CD4-positive, CD25-positive, alpha-beta regulatory T cell (primary cell): ENCODE measurements at regions not wholly inside any gene's neighbourhood (a gene's known extent, or its start where the extent isn't known, plus 50 kb on each side); places are given as distances from the start of the nearest gene placed in this dataset.
"Not testable (repeated sequence)": the region's sequence is repeated elsewhere in the genome, so short reads cannot be mapped to it uniquely, and the experiment has no call there.

Experiments
- ATAC-seq, 2 donors: fragments of 150-1000 bp; cut with Tn5 transposase; one replicate each; pipeline ENCODE4 v1.10.0; 2021; ENCODE audit warnings: low read depth in 2 of 2, moderate number of reproducible peaks in 2 of 2, moderate library complexity in 1 of 2
- DNase-seq, 3 donors: peaks; one replicate each; pipeline versions ENCODE4 v3.0.0 to v3.0.0-alpha.2; 2012 to 2022; ENCODE audit warnings: mixed read lengths in 1 of 3
- H3K27ac ChIP-seq: one replicate; pipeline ENCODE4 v1.7.0; 2013; ENCODE audit warnings: mild to moderate bottlenecking, low read length; ENCODE audit not compliant: insufficient read depth, poor library complexity, severe bottlenecking
- H3K27me3 ChIP-seq: one replicate; pipeline ENCODE4 v1.7.0; 2013; ENCODE audit warnings: low read length; ENCODE audit not compliant: control insufficient read depth, insufficient read depth
- H3K36me3 ChIP-seq: one replicate; pipeline ENCODE4 v1.7.0; 2013; ENCODE audit warnings: mild to moderate bottlenecking, low read length, moderate library complexity; ENCODE audit not compliant: control insufficient read depth, insufficient read depth
- H3K4me1 ChIP-seq: 2 replicates; pipeline ENCODE4 v1.7.0; 2013; ENCODE audit warnings: mild to moderate bottlenecking, low read length; ENCODE audit not compliant: insufficient read depth, control insufficient read depth, poor library complexity, severe bottlenecking
- H3K4me3 ChIP-seq: one replicate; pipeline ENCODE4 v1.7.0; 2013; ENCODE audit warnings: low read depth, mild to moderate bottlenecking, low read length, moderate library complexity
- H3K9me3 ChIP-seq, 2 experiments: 1 replicate in 1 of 2; 2 replicates in 1 of 2; pipeline ENCODE4 v1.7.0; 2013; ENCODE audit warnings: low read length in 2 of 2, mild to moderate bottlenecking in 1 of 2, moderate library complexity in 1 of 2; ENCODE audit not compliant: control insufficient read depth in 2 of 2
- H3K27ac Mint-ChIP-seq, 3 donors: one replicate each; pipeline ENCODE4 v1.8.0; 2020 to 2022; ENCODE audit warnings: mild to moderate bottlenecking in 3 of 3, mixed read lengths in 3 of 3, moderate library complexity in 2 of 3
- H3K27me3 Mint-ChIP-seq: one replicate; pipeline ENCODE4 v1.8.0; 2022; ENCODE audit warnings: mild to moderate bottlenecking, mixed read lengths
- H3K36me3 Mint-ChIP-seq: one replicate; pipeline ENCODE4 v1.8.0; 2020; ENCODE audit warnings: mixed read lengths
- H3K4me1 Mint-ChIP-seq, 4 donors: one replicate each; pipeline ENCODE4 v1.8.0; 2020 to 2022; ENCODE audit warnings: mixed read lengths in 4 of 4, mild to moderate bottlenecking in 1 of 4
- H3K4me3 Mint-ChIP-seq, 4 donors: one replicate each; pipeline ENCODE4 v1.8.0; 2020 to 2022; ENCODE audit warnings: mild to moderate bottlenecking in 4 of 4, mixed read lengths in 4 of 4, moderate library complexity in 3 of 4
- H3K9me3 Mint-ChIP-seq, 7 donors: one replicate each; pipeline ENCODE4 v1.8.0; 2020 to 2022; ENCODE audit warnings: mixed read lengths in 7 of 7, mild to moderate bottlenecking in 3 of 7, moderate library complexity in 2 of 7

- not testable (repeated sequence) for H3K4me1 ChIP-seq, H3K27ac Mint-ChIP-seq, H3K27me3 Mint-ChIP-seq
Measured at GRCh38 chr2:89151699-89152098, 460.2 kb downstream of the RPIA start.

GRCh38 chr2:89152501-89152900 lies 461.0 kb downstream of the RPIA start:
- not testable (repeated sequence) for H3K27ac ChIP-seq, H3K36me3 Mint-ChIP-seq, H3K9me3 ChIP-seq, H3K27ac Mint-ChIP-seq, H3K4me1 Mint-ChIP-seq, H3K4me3 ChIP-seq, DNase-seq, H3K9me3 Mint-ChIP-seq, H3K36me3 ChIP-seq, H3K4me1 ChIP-seq, H3K27me3 Mint-ChIP-seq, ATAC-seq, H3K4me3 Mint-ChIP-seq, H3K27me3 ChIP-seq

More at GRCh38 chr2:89151699-89152098, 460.2 kb downstream of the RPIA start:
- not testable (repeated sequence) for H3K4me3 ChIP-seq, H3K9me3 ChIP-seq, H3K36me3 Mint-ChIP-seq, H3K27me3 ChIP-seq, H3K4me3 Mint-ChIP-seq, H3K27ac ChIP-seq, H3K9me3 Mint-ChIP-seq, ATAC-seq, DNase-seq, H3K4me1 Mint-ChIP-seq, H3K36me3 ChIP-seq

GRCh38 chr2:89153210-89153609 lies 461.7 kb downstream of the RPIA start:
- H3K36me3 ChIP-seq, DNase-seq, H3K9me3 ChIP-seq, H3K4me1 ChIP-seq, H3K27ac ChIP-seq, H3K27me3 Mint-ChIP-seq, H3K4me1 Mint-ChIP-seq, H3K27ac Mint-ChIP-seq, H3K36me3 Mint-ChIP-seq, ATAC-seq, H3K27me3 ChIP-seq, H3K9me3 Mint-ChIP-seq, H3K4me3 ChIP-seq, H3K4me3 Mint-ChIP-seq: not testable (repeated sequence)

GRCh38 chr2:89154247-89154682 lies 462.8 kb downstream of the RPIA start:
- not testable (repeated sequence) for H3K27ac ChIP-seq, ATAC-seq, H3K27me3 ChIP-seq, H3K4me3 Mint-ChIP-seq, H3K4me3 ChIP-seq, H3K36me3 Mint-ChIP-seq, H3K9me3 Mint-ChIP-seq, H3K9me3 ChIP-seq, H3K27me3 Mint-ChIP-seq, DNase-seq, H3K36me3 ChIP-seq, H3K4me1 ChIP-seq, H3K4me1 Mint-ChIP-seq, H3K27ac Mint-ChIP-seq

- not testable (repeated sequence) for H3K9me3 Mint-ChIP-seq, H3K4me3 ChIP-seq, H3K4me3 Mint-ChIP-seq, H3K27ac ChIP-seq, ATAC-seq, H3K9me3 ChIP-seq, H3K36me3 ChIP-seq, DNase-seq, H3K4me1 ChIP-seq, H3K27me3 Mint-ChIP-seq, H3K36me3 Mint-ChIP-seq, H3K27me3 ChIP-seq, H3K27ac Mint-ChIP-seq, H3K4me1 Mint-ChIP-seq
Measured at GRCh38 chr2:89160306-89160705, 468.8 kb downstream of the RPIA start.

GRCh38 chr2:89161626-89162025 lies 470.2 kb downstream of the RPIA start:
- not testable (repeated sequence) for H3K27me3 ChIP-seq, H3K36me3 Mint-ChIP-seq, H3K27ac ChIP-seq, H3K9me3 ChIP-seq, H3K4me3 ChIP-seq, DNase-seq, ATAC-seq, H3K9me3 Mint-ChIP-seq, H3K4me1 ChIP-seq, H3K4me1 Mint-ChIP-seq, H3K27me3 Mint-ChIP-seq, H3K36me3 ChIP-seq, H3K27ac Mint-ChIP-seq, H3K4me3 Mint-ChIP-seq

GRCh38 chr2:89170506-89171173 lies 479.2 kb downstream of the RPIA start:
- not testable (repeated sequence) for H3K27me3 Mint-ChIP-seq, H3K4me1 ChIP-seq, H3K9me3 ChIP-seq, DNase-seq, H3K27ac Mint-ChIP-seq, H3K9me3 Mint-ChIP-seq, H3K4me3 Mint-ChIP-seq, H3K27ac ChIP-seq, H3K36me3 ChIP-seq, H3K36me3 Mint-ChIP-seq, H3K27me3 ChIP-seq, H3K4me1 Mint-ChIP-seq, ATAC-seq, H3K4me3 ChIP-seq

- ATAC-seq, H3K4me1 Mint-ChIP-seq: not testable (repeated sequence)
Measured at GRCh38 chr2:89171174-89171519, 479.7 kb downstream of the RPIA start.

More at GRCh38 chr2:89171174-89171519, 479.7 kb downstream of the RPIA start:
- not testable (repeated sequence) for H3K27me3 ChIP-seq, H3K4me3 ChIP-seq, H3K36me3 ChIP-seq, H3K4me3 Mint-ChIP-seq, H3K9me3 ChIP-seq, H3K9me3 Mint-ChIP-seq, H3K27ac ChIP-seq, H3K4me1 ChIP-seq, H3K36me3 Mint-ChIP-seq, H3K27ac Mint-ChIP-seq, DNase-seq, H3K27me3 Mint-ChIP-seq
